ENCODE measurements at regions not wholly inside any gene's neighbourhood (a gene's known extent, or its start where the extent isn't known, plus 50 kb on each side); places are given as distances from the start of the nearest gene placed in this dataset.
A peak's percentile ranks its signal among the peaks of the same experiment; 100 is the strongest.

DNA sequence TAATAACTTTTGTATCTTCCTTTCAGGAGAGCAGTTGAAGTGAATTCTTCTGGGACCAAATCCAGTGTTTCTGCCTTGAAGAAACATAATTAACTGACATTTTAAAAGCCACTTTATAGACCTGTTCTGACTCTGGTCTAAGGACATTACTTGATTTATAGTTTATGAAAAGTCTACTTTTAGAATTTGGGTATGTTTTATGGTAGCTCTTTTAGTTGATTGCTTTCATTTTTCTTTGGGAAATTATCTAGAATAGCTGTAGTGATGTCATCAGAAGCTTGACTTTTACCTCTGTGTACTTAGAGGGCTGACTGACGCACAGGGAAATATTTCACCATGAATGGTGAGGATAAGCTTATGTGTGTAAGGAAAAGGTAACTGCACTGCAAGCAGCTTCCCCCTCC is 131.8 kb upstream of the LIMCH1 start:
- Mint-ChIP-seq H3K4me3 (ENCODE audit: unreplicated experiment) (no peak overlapping the region), H3K9me3 (ENCODE audit: unreplicated experiment) (no peaks in the 10 kb centered on the region), H3K27me3 (ENCODE audit: insufficient read depth, unreplicated experiment) (no peaks in the 10 kb centered on the region), H3K27ac (ENCODE audit: low read depth, unreplicated experiment) (no peak overlapping the region), H3K36me3 (ENCODE audit: insufficient read depth, unreplicated experiment) (peaks cover 6% of the 10 kb centered on the region), H3K4me1 (ENCODE audit: insufficient read depth, unreplicated experiment) (peaks cover 27% of the 10 kb centered on the region)
- ChIA-PET POLR2A (interaction anchor here (0.6 to 1.6 kb wide), 3 partner anchors 9 to 33 kb away, joined by 3 to 7 read pairs (median 3); no protein-coding TSS in a partner anchor), CTCF (interaction anchor here (0.7 kb wide), 1 partner anchor 90 kb away, joined by 3 read pairs; no protein-coding TSS in a partner anchor)
- intact Hi-C loops (cut with micrococcal nuclease), result no loop called here
- no TSS peak for BruUV-seq (replicated peaks)
- TF ChIP-seq, protein P1, sequence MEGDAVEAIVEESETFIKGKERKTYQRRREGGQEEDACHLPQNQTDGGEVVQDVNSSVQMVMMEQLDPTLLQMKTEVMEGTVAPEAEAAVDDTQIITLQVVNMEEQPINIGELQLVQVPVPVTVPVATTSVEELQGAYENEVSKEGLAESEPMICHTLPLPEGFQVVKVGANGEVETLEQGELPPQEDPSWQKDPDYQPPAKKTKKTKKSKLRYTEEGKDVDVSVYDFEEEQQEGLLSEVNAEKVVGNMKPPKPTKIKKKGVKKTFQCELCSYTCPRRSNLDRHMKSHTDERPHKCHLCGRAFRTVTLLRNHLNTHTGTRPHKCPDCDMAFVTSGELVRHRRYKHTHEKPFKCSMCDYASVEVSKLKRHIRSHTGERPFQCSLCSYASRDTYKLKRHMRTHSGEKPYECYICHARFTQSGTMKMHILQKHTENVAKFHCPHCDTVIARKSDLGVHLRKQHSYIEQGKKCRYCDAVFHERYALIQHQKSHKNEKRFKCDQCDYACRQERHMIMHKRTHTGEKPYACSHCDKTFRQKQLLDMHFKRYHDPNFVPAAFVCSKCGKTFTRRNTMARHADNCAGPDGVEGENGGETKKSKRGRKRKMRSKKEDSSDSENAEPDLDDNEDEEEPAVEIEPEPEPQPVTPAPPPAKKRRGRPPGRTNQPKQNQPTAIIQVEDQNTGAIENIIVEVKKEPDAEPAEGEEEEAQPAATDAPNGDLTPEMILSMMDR (IDR thresholded peaks at IDR 0.05; ENCODE audit: unreplicated experiment), result no peak
- no peak for DNase-seq (ENCODE audit: unreplicated experiment)

DNA sequence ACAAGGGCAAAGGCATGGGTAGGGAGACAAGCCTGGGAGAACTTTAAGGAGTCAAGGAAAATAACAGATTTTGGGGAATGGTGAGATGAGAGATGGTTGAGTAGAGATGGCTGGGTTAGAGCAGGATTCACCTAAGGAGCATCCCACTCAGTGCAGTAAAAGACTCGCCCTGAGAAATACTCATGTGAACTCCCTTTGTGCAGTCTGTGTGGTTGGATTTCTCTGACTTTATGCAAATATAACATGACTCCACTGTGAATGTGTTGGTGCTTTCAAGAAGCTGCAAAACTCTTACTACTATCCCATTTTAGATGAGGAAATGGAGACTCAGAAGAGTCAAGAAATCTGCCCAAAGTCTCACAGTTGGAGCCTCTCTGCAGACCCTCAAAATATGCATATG is 129.8 kb upstream of the LIMCH1 start:
- Mint-ChIP-seq H3K9me3 (ENCODE audit: unreplicated experiment) (no peaks in the 10 kb centered on the region), H3K27me3 (ENCODE audit: insufficient read depth, unreplicated experiment) (no peaks in the 10 kb centered on the region), H3K27ac (ENCODE audit: low read depth, unreplicated experiment) (no peak overlapping the region), H3K4me3 (ENCODE audit: unreplicated experiment) (no peak overlapping the region), H3K36me3 (ENCODE audit: insufficient read depth, unreplicated experiment) (peaks cover 6% of the 10 kb centered on the region), H3K4me1 (ENCODE audit: insufficient read depth, unreplicated experiment) (peaks cover 28% of the 10 kb centered on the region)
- TF ChIP-seq, protein P1 (IDR thresholded peaks at IDR 0.05; ENCODE audit: unreplicated experiment), result no peak
- no peak for DNase-seq (ENCODE audit: unreplicated experiment)
- no TSS peak for BruUV-seq (replicated peaks)
- intact Hi-C loops (cut with micrococcal nuclease), result no loop called here
- CTCF ChIA-PET, result interaction anchor here (1.1 kb wide), 1 partner anchor 12 kb away, joined by 4 read pairs; no protein-coding TSS in a partner anchor
- POLR2A ChIA-PET, result no interaction called here

DNA sequence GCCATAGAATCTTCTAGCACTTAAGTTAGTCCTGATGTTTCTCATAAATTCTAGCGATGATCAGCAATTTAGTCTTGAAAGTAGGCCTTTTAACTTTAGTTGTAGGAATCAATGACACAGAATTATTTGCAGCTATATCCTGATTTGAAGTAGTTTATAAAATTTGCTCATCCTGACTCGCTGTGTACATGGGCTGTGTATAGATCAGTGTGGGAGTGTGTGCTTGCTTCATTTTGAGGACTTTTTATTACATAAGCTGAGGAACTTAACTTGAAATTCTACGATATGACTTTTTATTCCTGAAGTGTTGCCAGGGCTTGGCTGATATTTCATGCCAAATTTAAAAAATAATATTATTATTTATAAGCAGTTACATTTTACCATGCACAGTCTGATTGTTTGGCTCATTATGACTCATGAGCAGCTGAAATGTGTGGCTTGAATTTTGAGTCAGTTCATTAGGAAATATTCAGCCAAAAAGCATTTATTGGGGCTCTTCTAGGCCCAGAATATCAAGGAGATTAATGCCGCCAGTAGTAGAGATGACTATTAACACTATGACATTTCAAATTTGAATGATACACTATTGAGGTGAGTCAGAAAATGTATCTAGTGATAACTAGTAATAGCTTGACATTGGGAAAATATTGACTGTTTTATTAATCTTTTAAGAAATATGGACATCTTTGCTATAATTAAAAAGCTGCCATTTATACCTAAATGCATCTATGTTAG is 128.9 kb upstream of the LIMCH1 start:
- Mint-ChIP-seq H3K27me3 (ENCODE audit: insufficient read depth, unreplicated experiment) (no peaks in the 10 kb centered on the region), H3K36me3 (ENCODE audit: insufficient read depth, unreplicated experiment) (peaks cover 6% of the 10 kb centered on the region), H3K9me3 (ENCODE audit: unreplicated experiment) (no peaks in the 10 kb centered on the region), H3K4me1 (ENCODE audit: insufficient read depth, unreplicated experiment) (peaks cover 34% of the 10 kb centered on the region), H3K4me3 (ENCODE audit: unreplicated experiment) (no peak overlapping the region), H3K27ac (ENCODE audit: low read depth, unreplicated experiment) (peak overlapping the region; percentile 20)
- ChIA-PET POLR2A (interaction anchor here (0.9 to 1.4 kb wide), 3 partner anchors 9 to 130 kb away, joined by 3 to 5 read pairs (median 4); no protein-coding TSS in a partner anchor), CTCF (interaction anchor here (0.5 to 1.1 kb wide), 3 partner anchors 13 to 1556 kb away, joined by 3 to 4 read pairs (median 3); no protein-coding TSS in a partner anchor)
- DNase-seq (ENCODE audit: unreplicated experiment), result peak; percentile 60
- TF ChIP-seq, protein P1 (IDR thresholded peaks at IDR 0.05; ENCODE audit: unreplicated experiment), result no peak
- no TSS peak for BruUV-seq (replicated peaks)
- intact Hi-C loops (cut with micrococcal nuclease), result no loop called here

DNA sequence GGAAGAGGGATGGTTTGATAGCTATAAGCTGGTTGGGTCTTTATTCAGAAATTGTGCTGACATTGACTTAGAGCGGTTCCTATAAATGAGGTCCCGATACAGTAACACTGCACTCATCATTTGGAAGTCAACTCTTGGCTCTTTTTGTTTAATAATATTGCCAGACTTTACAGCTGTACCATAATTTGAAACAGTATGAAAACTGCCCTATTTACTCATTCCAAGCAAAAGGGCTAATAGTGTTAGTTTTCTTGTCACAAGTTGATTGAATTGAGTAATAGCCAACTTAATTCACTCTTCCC is 128.4 kb upstream of the LIMCH1 start:
- H3K27ac Mint-ChIP-seq (ENCODE audit: low read depth, unreplicated experiment), result peak overlapping the region; percentile 66
- ChIA-PET POLR2A (interaction anchor here (0.9 to 1.4 kb wide), 4 partner anchors 8 to 129 kb away, joined by 3 to 5 read pairs (median 4); no protein-coding TSS in a partner anchor), CTCF (interaction anchor here (0.5 to 0.6 kb wide), 2 partner anchors 985 to 1556 kb away, joined by 3 read pairs; no protein-coding TSS in a partner anchor)
- no peaks in the 10 kb centered on the region for H3K9me3 Mint-ChIP-seq (ENCODE audit: unreplicated experiment)
- intact Hi-C loops (cut with micrococcal nuclease), result no loop called here
- peaks cover 39% of the 10 kb centered on the region for H3K4me1 Mint-ChIP-seq (ENCODE audit: insufficient read depth, unreplicated experiment)
- H3K36me3 Mint-ChIP-seq (ENCODE audit: insufficient read depth, unreplicated experiment), result peaks cover 6% of the 10 kb centered on the region
- no peak for DNase-seq (ENCODE audit: unreplicated experiment)
- TF ChIP-seq, protein P1 (IDR thresholded peaks at IDR 0.05; ENCODE audit: unreplicated experiment), result no peak
- no peak overlapping the region for H3K4me3 Mint-ChIP-seq (ENCODE audit: unreplicated experiment)
- H3K27me3 Mint-ChIP-seq (ENCODE audit: insufficient read depth, unreplicated experiment), result no peaks in the 10 kb centered on the region
- BruUV-seq (replicated peaks), result no TSS peak

Measured in MCF 10A (cell line).